WTC11 (cell line): ENCODE measurements at regions not wholly inside any gene's neighbourhood (a gene's known extent, or its start where the extent isn't known, plus 50 kb on each side); places are given as distances from the start of the nearest gene placed in this dataset.

Source experiments
- ATF3 ChIP-seq: sonication (generic); formaldehyde crosslinking; conservative IDR thresholded peaks from 2 replicates; pipeline ENCODE4 v1.8.1; 2022; ENCODE audit warnings: mild to moderate bottlenecking, missing genetic modification reagents
- CREM ChIP-seq: sonication (generic); formaldehyde crosslinking; IDR thresholded peaks from 2 replicates; pipeline ENCODE4 v1.8.1; 2022; ENCODE audit warnings: mild to moderate bottlenecking, missing genetic modification reagents, moderate library complexity
- CTCF ChIP-seq: fragments of 200-600 bp; IDR thresholded peaks from 2 replicates; pipeline ENCODE4 v1.8.0; 2022; ENCODE audit warnings: antibody characterized with exemption
- FOXJ3 ChIP-seq: sonication (generic); formaldehyde crosslinking; IDR thresholded peaks from 2 replicates; pipeline ENCODE4 v1.9.0; 2021; ENCODE audit warnings: missing genetic modification reagents, mild to moderate bottlenecking, borderline replicate concordance
- JUN ChIP-seq: sonication (generic); formaldehyde crosslinking; IDR thresholded peaks from 2 replicates; pipeline ENCODE4 v1.8.0; 2023; ENCODE audit warnings: mild to moderate bottlenecking, missing genetic modification reagents
- MAX ChIP-seq: sonication (generic); formaldehyde crosslinking; IDR thresholded peaks from 2 replicates; pipeline ENCODE4 v1.8.0; 2022; ENCODE audit warnings: mild to moderate bottlenecking, missing genetic modification reagents
- MLX ChIP-seq: sonication (generic); formaldehyde crosslinking; IDR thresholded peaks from 2 replicates; pipeline ENCODE4 v1.8.1; 2023; ENCODE audit warnings: mild to moderate bottlenecking, missing genetic modification reagents, moderate library complexity
- SOX15 ChIP-seq: fragments of 250-450 bp; sonication (Bioruptor Pico); IDR thresholded peaks from 2 replicates; pipeline ENCODE4 v1.9.0; 2021; ENCODE audit warnings: mild to moderate bottlenecking
- TEAD4 ChIP-seq: sonication (generic); formaldehyde crosslinking; IDR thresholded peaks from 2 replicates; pipeline ENCODE4 v1.8.0; 2022; ENCODE audit warnings: mild to moderate bottlenecking, missing genetic modification reagents
- ZNF263 ChIP-seq: sonication (generic); formaldehyde crosslinking; IDR thresholded peaks from 2 replicates; pipeline ENCODE4 v1.8.1; 2022; ENCODE audit warnings: low read depth, mild to moderate bottlenecking, moderate library complexity, missing genetic modification reagents

- TF ChIP-seq MAX = no peak
- TF ChIP-seq CTCF = no peak
- TF ChIP-seq ATF3 = no peak
- TF ChIP-seq TEAD4 (CRISPR knock-in tag) = no peak
- TF ChIP-seq CREM (CRISPR knock-in tag) = no peak
- no peak for TF ChIP-seq ZNF263 (CRISPR knock-in tag)
- TF ChIP-seq SOX15 = no peak
- no peak for TF ChIP-seq MLX
- no peak for TF ChIP-seq FOXJ3 (CRISPR knock-in tag)
- no peak for TF ChIP-seq JUN
Observed at GRCh38 chr18:25739376-25739775, 351.0 kb downstream of the SS18 start.
